Loucy (cell line): ENCODE measurements at regions not wholly inside any gene's neighbourhood (a gene's known extent, or its start where the extent isn't known, plus 50 kb on each side); places are given as distances from the start of the nearest gene placed in this dataset.
"Not testable (repeated sequence)": the region's sequence is repeated elsewhere in the genome, so short reads cannot be mapped to it uniquely, and the experiment has no call there.

Experiments
- CTCF ChIP-seq: fragments of 200-600 bp; sonication (generic); conservative IDR thresholded peaks from 2 replicates; pipeline ENCODE4 v1.5.1; 2014; ENCODE audit warnings: mild to moderate bottlenecking, antibody characterized with exemption, low read length
- EZH2phosphoT487 ChIP-seq: fragments of 200-600 bp; IDR thresholded peaks from 2 replicates; pipeline ENCODE4 v1.6.1; 2018; ENCODE audit warnings: antibody characterized with exemption, mild to moderate bottlenecking, moderate library complexity, borderline replicate concordance

- not testable (repeated sequence) for TF ChIP-seq CTCF, EZH2phosphoT487
Observed at GRCh38 chr5:99733146-99733545, 802.0 kb upstream of the FAM174A start.
